ENCODE measurements at regions not wholly inside any gene's neighbourhood (a gene's known extent, or its start where the extent isn't known, plus 50 kb on each side); places are given as distances from the start of the nearest gene placed in this dataset.

- H4K20me1 ChIP-seq (ENCODE audit: insufficient read depth), result no peaks in the 10 kb centered on the region
- H3K4me3 ChIP-seq (replicated peaks in 1 of 2; ENCODE audit: low read depth in 1 of 2, low read length in 2 of 2), result no peak overlapping the region
- ChIA-PET RAD21 (ENCODE audit: low non-redundant PET in 1 of 2, low total read pairs in 2 of 2, uncharacterized antibody in 2 of 2, unreplicated experiment in 2 of 2) (no interaction called here), POLR2A (no interaction called here), CTCF (no interaction called here)
- H3K27ac ChIP-seq (ENCODE audit: low read depth, low read length), result no peak overlapping the region
- H3K4me2 ChIP-seq (ENCODE audit: low read length), result no peak overlapping the region
- H3K79me2 ChIP-seq (ENCODE audit: insufficient read depth, low read length), result no peaks in the 10 kb centered on the region
- intact Hi-C loops (cut with micrococcal nuclease), result no loop called here
- no peaks in the 10 kb centered on the region for H3K4me1 ChIP-seq (ENCODE audit: control insufficient read depth in 1 of 2, insufficient read depth in 2 of 2, low read length in 2 of 2)
- ATAC-seq, result no peak
- H3K36me3 ChIP-seq (ENCODE audit: control insufficient read depth in 1 of 2, insufficient read depth in 2 of 2, low read length in 2 of 2), result no peaks in the 10 kb centered on the region
- H3K27me3 ChIP-seq (ENCODE audit: insufficient read depth, low read length), result peaks cover 11% of the 10 kb centered on the region; the same call in 1 of the 2 replicates
- no TSS peak for BruUV-seq (replicated peaks)
- H3K9ac ChIP-seq (ENCODE audit: low read length), result no peak overlapping the region
- DNase-seq (ENCODE audit: low read depth, low spot score), result no peak
- TF ChIP-seq ZFX (IDR thresholded peaks at IDR 0.05) (no peak), SP1 (IDR thresholded peaks at IDR 0.05; ENCODE audit: low read depth) (no peak), ATF3 (IDR thresholded peaks at IDR 0.05) (no peak), TCF7L2 (IDR thresholded peaks at IDR 0.05; ENCODE audit: borderline replicate concordance, extremely low read depth, insufficient read depth, insufficient read length) (no peak), CBX3 (IDR thresholded peaks at IDR 0.05; ENCODE audit: low read depth) (no peak), RAD21 (IDR thresholded peaks at IDR 0.05; ENCODE audit: low read depth) (no peak), SIN3A (IDR thresholded peaks at IDR 0.05; ENCODE audit: low read depth) (no peak), ZBTB33 (IDR thresholded peaks at IDR 0.05; ENCODE audit: extremely low read depth, insufficient replicate concordance, low read length) (no peak), POLR2AphosphoS5 (IDR thresholded peaks at IDR 0.05; ENCODE audit: low read depth, low read length) (no peak), CEBPB (IDR thresholded peaks at IDR 0.05; ENCODE audit: low read depth) (no peak)
- H3K9me3 ChIP-seq (ENCODE audit: control insufficient read depth in 1 of 2, insufficient read depth in 1 of 2, low read depth in 1 of 2, low read length in 2 of 2), result no peaks in the 10 kb centered on the region
- no peak overlapping the region for H2AFZ ChIP-seq (ENCODE audit: low read depth, low read length, poor library complexity, severe bottlenecking)
- no peaks in the 10 kb centered on the region for H3K9me2 ChIP-seq (ENCODE audit: insufficient read depth)
Observed at GRCh38 chr13:108534728-108535127, 94.7 kb upstream of the MYO16 start.

Measured in HCT116 (cell line).